ENCODE measurements at regions not wholly inside any gene's neighbourhood (a gene's known extent, or its start where the extent isn't known, plus 50 kb on each side); places are given as distances from the start of the nearest gene placed in this dataset.

- no peak for DNase-seq (ENCODE audit: low spot score)
- no peaks in the 10 kb centered on the region for H3K27me3 Mint-ChIP-seq (ENCODE audit: low read depth)
- no peak overlapping the region for H3K27ac Mint-ChIP-seq (ENCODE audit: unreplicated experiment)
- TF ChIP-seq CTCF (IDR thresholded peaks at IDR 0.05) = no peak
- H3K36me3 Mint-ChIP-seq (ENCODE audit: low read depth) = no peaks in the 10 kb centered on the region
- no peak overlapping the region for H3K4me3 Mint-ChIP-seq (ENCODE audit: unreplicated experiment)
- no peaks in the 10 kb centered on the region for H3K9me3 Mint-ChIP-seq (ENCODE audit: low read depth)
- H3K4me1 Mint-ChIP-seq (ENCODE audit: low read depth) = peaks cover under 1% of the 10 kb centered on the region
These were observed 270.7 kb downstream of the TMEM167A start for GRCh38 chr5:82806513-82806912.

GRCh38 chr5:82804155-82804690, 273.0 kb downstream of the TMEM167A start:
- Mint-ChIP-seq H3K36me3 (ENCODE audit: low read depth) (no peaks in the 10 kb centered on the region), H3K27ac (ENCODE audit: unreplicated experiment) (no peak overlapping the region), H3K27me3 (ENCODE audit: low read depth) (no peaks in the 10 kb centered on the region), H3K4me1 (ENCODE audit: low read depth) (peaks cover 8% of the 10 kb centered on the region), H3K9me3 (ENCODE audit: low read depth) (no peaks in the 10 kb centered on the region), H3K4me3 (ENCODE audit: unreplicated experiment) (no peak overlapping the region)
- no peak for TF ChIP-seq CTCF (IDR thresholded peaks at IDR 0.05)
- DNase-seq (ENCODE audit: low spot score) = no peak

GRCh38 chr5:82802954-82803353, 274.2 kb downstream of the TMEM167A start:
- TF ChIP-seq CTCF (IDR thresholded peaks at IDR 0.05) = no peak
- Mint-ChIP-seq H3K27me3 (ENCODE audit: low read depth) (no peaks in the 10 kb centered on the region), H3K27ac (ENCODE audit: unreplicated experiment) (no peak overlapping the region), H3K4me3 (ENCODE audit: unreplicated experiment) (no peak overlapping the region), H3K9me3 (ENCODE audit: low read depth) (no peaks in the 10 kb centered on the region), H3K4me1 (ENCODE audit: low read depth) (peaks cover 17% of the 10 kb centered on the region), H3K36me3 (ENCODE audit: low read depth) (no peaks in the 10 kb centered on the region)
- no peak for DNase-seq (ENCODE audit: low spot score)

- Mint-ChIP-seq H3K27me3 (ENCODE audit: low read depth) (no peaks in the 10 kb centered on the region), H3K9me3 (ENCODE audit: low read depth) (no peaks in the 10 kb centered on the region), H3K4me1 (ENCODE audit: low read depth) (peaks cover 17% of the 10 kb centered on the region), H3K36me3 (ENCODE audit: low read depth) (no peaks in the 10 kb centered on the region), H3K4me3 (ENCODE audit: unreplicated experiment) (no peak overlapping the region), H3K27ac (ENCODE audit: unreplicated experiment) (no peak overlapping the region)
- no peak for TF ChIP-seq CTCF (IDR thresholded peaks at IDR 0.05)
- no peak for DNase-seq (ENCODE audit: low spot score)
These were observed 276.4 kb downstream of the TMEM167A start for GRCh38 chr5:82800826-82801225.

- TF ChIP-seq CTCF (IDR thresholded peaks at IDR 0.05) = no peak
- H3K36me3 Mint-ChIP-seq (ENCODE audit: low read depth) = no peaks in the 10 kb centered on the region
- H3K27me3 Mint-ChIP-seq (ENCODE audit: low read depth) = no peaks in the 10 kb centered on the region
- H3K27ac Mint-ChIP-seq (ENCODE audit: unreplicated experiment) = peak overlapping the region; percentile 65
- H3K9me3 Mint-ChIP-seq (ENCODE audit: low read depth) = no peaks in the 10 kb centered on the region
- H3K4me3 Mint-ChIP-seq (ENCODE audit: unreplicated experiment) = no peak overlapping the region
- peaks cover 17% of the 10 kb centered on the region for H3K4me1 Mint-ChIP-seq (ENCODE audit: low read depth)
- no peak for DNase-seq (ENCODE audit: low spot score)
These were observed 277.7 kb downstream of the TMEM167A start for GRCh38 chr5:82799361-82800077.

All from chondrocyte (in vitro differentiated cells).